PC-9 (cell line): ENCODE measurements at regions not wholly inside any gene's neighbourhood (a gene's known extent, or its start where the extent isn't known, plus 50 kb on each side); places are given as distances from the start of the nearest gene placed in this dataset.

ENCODE experiments used
- CTCF ChIP-seq: fragments of 200-600 bp; sonication (generic); conservative IDR thresholded peaks from 2 replicates; pipeline ENCODE4 v1.6.1; 2017; ENCODE audit warnings: mixed run types, antibody characterized with exemption, mild to moderate bottlenecking, moderate library complexity
- EZH2 ChIP-seq: fragments of 200-600 bp; sonication (generic); IDR thresholded peaks from 2 replicates; pipeline ENCODE4 v1.8.0; 2017; ENCODE audit warnings: antibody characterized with exemption, low read depth

GRCh38 chr7:145474009-145474686 lies 638.3 kb upstream of the TPK1 start:
- TF ChIP-seq CTCF (no peak), EZH2 (no peak)
